Loucy (cell line): ENCODE measurements at regions not wholly inside any gene's neighbourhood (a gene's known extent, or its start where the extent isn't known, plus 50 kb on each side); places are given as distances from the start of the nearest gene placed in this dataset.

ENCODE experiments used
- H2AFZ ChIP-seq: fragments of 200-600 bp; sonication (generic); 2 replicates; pipeline ENCODE4 v1.6.0; 2016; ENCODE audit warnings: antibody characterized with exemption, mild to moderate bottlenecking, low read length, moderate library complexity
- H3F3A ChIP-seq: fragments of 200-600 bp; 2 replicates; pipeline ENCODE4 v1.6.0; 2016; ENCODE audit warnings: antibody characterized with exemption, low read depth, mild to moderate bottlenecking
- H3K27me3 ChIP-seq: fragments of 200-600 bp; sonication (generic); 2 replicates; pipeline ENCODE4 v1.6.1; 2014; ENCODE audit warnings: low read length, mild to moderate bottlenecking; ENCODE audit not compliant: insufficient read depth, poor library complexity, severe bottlenecking
- H3K36me3 ChIP-seq: fragments of 200-600 bp; sonication (generic); 2 replicates; pipeline ENCODE4 v1.6.1; 2016; ENCODE audit warnings: low read length; ENCODE audit not compliant: insufficient read depth
- H3K4me1 ChIP-seq: fragments of 200-600 bp; sonication (generic); 2 replicates; pipeline ENCODE4 v1.5.1; 2014; ENCODE audit warnings: low read length, mild to moderate bottlenecking; ENCODE audit not compliant: insufficient read depth, poor library complexity, severe bottlenecking
- H3K4me2 ChIP-seq: fragments of 200-600 bp; sonication (generic); 2 replicates; pipeline ENCODE4 v1.6.0; 2014; ENCODE audit warnings: antibody characterized with exemption, low read length, low read depth, mild to moderate bottlenecking; ENCODE audit not compliant: poor library complexity, severe bottlenecking
- H3K4me3 ChIP-seq: fragments of 200-600 bp; sonication (generic); 2 replicates; pipeline ENCODE4 v1.5.1; 2014; ENCODE audit warnings: low read length, mild to moderate bottlenecking, mixed read lengths; ENCODE audit not compliant: poor library complexity, severe bottlenecking
- H3K79me2 ChIP-seq: fragments of 200-600 bp; sonication (generic); 2 replicates; pipeline ENCODE4 v1.6.1; 2014; ENCODE audit warnings: low read length; ENCODE audit not compliant: insufficient read depth
- H3K9ac ChIP-seq: fragments of 200-600 bp; sonication (generic); 2 replicates; pipeline ENCODE4 v1.6.0; 2014; ENCODE audit warnings: mild to moderate bottlenecking, low read depth, low read length, moderate library complexity; ENCODE audit not compliant: poor library complexity, severe bottlenecking
- H3K9me2 ChIP-seq: fragments of 200-600 bp; sonication (generic); replicated peaks from 2 replicates; pipeline ENCODE4 v1.6.1; 2016; ENCODE audit warnings: low read depth, low read length, mixed read lengths
- H3K9me3 ChIP-seq: fragments of 200-600 bp; sonication (generic); 2 replicates; pipeline ENCODE4 v1.6.1; 2014; ENCODE audit warnings: mild to moderate bottlenecking, antibody characterized with exemption, low read length, low read depth; ENCODE audit not compliant: insufficient read depth
- H4K20me1 ChIP-seq: fragments of 200-600 bp; sonication (generic); 2 replicates; pipeline ENCODE4 v1.6.0; 2014; ENCODE audit warnings: antibody characterized with exemption, low read length, mild to moderate bottlenecking; ENCODE audit not compliant: insufficient read depth, poor library complexity, severe bottlenecking
- CTCF ChIP-seq: fragments of 200-600 bp; sonication (generic); conservative IDR thresholded peaks from 2 replicates; pipeline ENCODE4 v1.5.1; 2014; ENCODE audit warnings: mild to moderate bottlenecking, antibody characterized with exemption, low read length
- EZH2phosphoT487 ChIP-seq: fragments of 200-600 bp; IDR thresholded peaks from 2 replicates; pipeline ENCODE4 v1.6.1; 2018; ENCODE audit warnings: antibody characterized with exemption, mild to moderate bottlenecking, moderate library complexity, borderline replicate concordance

DNA sequence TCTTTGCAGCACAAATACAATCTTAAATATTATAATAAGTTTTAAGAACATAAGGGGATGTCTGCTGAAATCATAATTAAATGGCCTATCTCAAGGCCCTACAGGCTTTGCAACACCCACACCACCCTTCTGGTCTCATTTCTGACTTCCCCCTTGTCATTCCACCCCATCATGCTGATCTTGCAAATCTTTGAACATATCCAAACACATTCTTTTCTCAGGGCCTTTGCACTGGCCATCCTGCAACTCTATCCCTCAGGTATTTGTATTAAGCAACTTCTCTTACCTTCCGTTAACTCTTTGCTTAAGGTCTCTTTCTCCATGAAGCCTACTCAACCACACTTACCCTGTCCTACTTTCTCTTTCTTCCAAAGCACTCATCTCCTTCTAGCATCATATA is 51.8 kb upstream of the CCDC150 start:
- TF ChIP-seq EZH2phosphoT487 (no peak), CTCF (no peak)
- Histone ChIP-seq H4K20me1 (no peaks in the 10 kb centered on the region), H3K4me1 (peaks cover 7% of the 10 kb centered on the region), H3K9me3 (no peaks in the 10 kb centered on the region), H3K9ac (no peak overlapping the region), H3K4me3 (no peak overlapping the region), H3K79me2 (no peaks in the 10 kb centered on the region), H3F3A (no peaks in the 10 kb centered on the region), H3K9me2 (no peaks in the 10 kb centered on the region), H3K36me3 (no peaks in the 10 kb centered on the region), H3K27me3 (peaks cover 18% of the 10 kb centered on the region), H3K4me2 (no peak overlapping the region), H2AFZ (no peak overlapping the region)

- Histone ChIP-seq H3K9me2 (no peaks in the 10 kb centered on the region), H3K4me1 (peaks cover 7% of the 10 kb centered on the region), H3K9ac (no peak overlapping the region), H3F3A (no peaks in the 10 kb centered on the region), H3K27me3 (peaks cover 18% of the 10 kb centered on the region), H4K20me1 (no peaks in the 10 kb centered on the region), H3K4me2 (no peak overlapping the region), H3K36me3 (no peaks in the 10 kb centered on the region), H2AFZ (no peak overlapping the region), H3K4me3 (no peak overlapping the region), H3K79me2 (no peaks in the 10 kb centered on the region), H3K9me3 (no peaks in the 10 kb centered on the region)
- TF ChIP-seq CTCF (no peak), EZH2phosphoT487 (no peak)
Observed at GRCh38 chr2:196589419-196589818, 50.1 kb upstream of the CCDC150 start.
